ENCODE measurements at regions not wholly inside any gene's neighbourhood (a gene's known extent, or its start where the extent isn't known, plus 50 kb on each side); places are given as distances from the start of the nearest gene placed in this dataset.

DNA sequence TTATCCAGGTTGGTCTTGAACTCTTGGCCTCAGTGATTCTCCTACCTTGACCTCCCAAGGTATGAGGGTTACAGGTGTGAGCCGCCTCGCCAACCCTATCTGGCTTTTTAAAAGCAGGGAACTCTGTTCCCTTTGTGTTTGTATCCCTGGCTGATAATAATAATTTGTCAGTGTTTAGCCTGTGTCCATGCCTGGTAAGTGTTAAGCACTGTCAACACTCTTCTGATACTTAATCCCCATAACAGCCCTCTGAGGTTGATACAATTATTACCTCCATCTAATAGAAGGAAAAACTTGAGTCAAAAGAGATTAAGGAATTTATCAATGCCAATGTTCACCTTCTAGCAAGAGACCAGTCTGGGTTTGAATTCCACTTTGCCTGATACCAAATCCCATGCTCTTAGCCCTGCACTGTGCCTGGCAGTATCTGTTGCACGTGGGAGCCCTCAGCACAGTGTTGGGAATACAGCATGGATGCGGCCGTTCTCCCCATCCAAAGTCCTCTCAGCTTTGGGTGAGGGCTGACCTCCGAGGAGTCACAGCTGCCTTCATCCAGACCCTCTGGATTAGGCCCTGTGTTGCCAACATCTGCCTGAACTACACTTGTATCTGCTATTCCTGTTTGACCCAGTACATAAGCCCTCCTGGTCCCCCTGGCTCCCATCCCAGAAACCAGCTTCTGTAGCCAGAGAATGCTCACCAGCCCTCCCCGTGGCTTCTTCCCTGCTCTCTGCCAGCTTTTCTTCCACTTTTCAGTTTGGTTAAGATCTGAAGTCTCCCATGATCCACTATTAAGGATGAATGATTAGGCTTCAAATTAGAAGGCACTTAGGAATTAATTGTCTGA lies 335.6 kb upstream of the ASIC2 start (continued):
- TF ChIP-seq ZNF749 (CRISPR knock-in tag; IDR thresholded peaks at IDR 0.05; ENCODE audit: borderline replicate concordance) (no peak), ZNF644 (CRISPR knock-in tag; IDR thresholded peaks at IDR 0.05; ENCODE audit: low read depth) (no peak), HHEX (CRISPR knock-in tag; IDR thresholded peaks at IDR 0.05) (no peak), XBP1 (CRISPR knock-in tag; IDR thresholded peaks at IDR 0.05) (no peak), ELF1 (CRISPR knock-in tag; IDR thresholded peaks at IDR 0.05) (no peak)
- TF ChIP-seq, protein P1, sequence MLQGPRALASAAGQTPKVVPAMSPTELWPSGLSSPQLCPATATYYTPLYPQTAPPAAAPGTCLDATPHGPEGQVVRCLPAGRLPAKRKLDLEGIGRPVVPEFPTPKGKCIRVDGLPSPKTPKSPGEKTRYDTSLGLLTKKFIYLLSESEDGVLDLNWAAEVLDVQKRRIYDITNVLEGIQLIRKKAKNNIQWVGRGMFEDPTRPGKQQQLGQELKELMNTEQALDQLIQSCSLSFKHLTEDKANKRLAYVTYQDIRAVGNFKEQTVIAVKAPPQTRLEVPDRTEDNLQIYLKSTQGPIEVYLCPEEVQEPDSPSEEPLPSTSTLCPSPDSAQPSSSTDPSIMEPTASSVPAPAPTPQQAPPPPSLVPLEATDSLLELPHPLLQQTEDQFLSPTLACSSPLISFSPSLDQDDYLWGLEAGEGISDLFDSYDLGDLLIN (CRISPR knock-in tag; IDR thresholded peaks at IDR 0.05; ENCODE audit: borderline replicate concordance) = no peak

DNA sequence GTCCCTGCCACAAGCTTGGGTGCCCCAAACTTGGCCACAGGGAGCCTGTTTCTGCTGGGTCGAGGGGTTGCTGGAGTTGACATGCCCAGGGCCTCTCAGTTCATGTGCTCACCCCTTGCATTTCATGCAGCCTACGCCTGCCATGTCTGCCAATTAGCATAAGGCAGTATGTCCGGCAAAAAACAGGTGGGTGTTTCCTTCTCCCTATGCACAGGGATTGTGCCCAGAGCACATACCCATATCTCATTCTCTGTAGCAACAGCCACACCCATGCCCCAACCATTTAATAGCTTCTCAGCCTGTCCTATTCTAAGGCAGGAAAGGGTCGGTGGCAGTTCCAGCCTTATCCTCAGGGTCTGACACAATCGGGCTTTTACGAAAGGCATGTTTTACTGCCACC lies 340.4 kb upstream of the ASIC2 start:
- H3K4me2 ChIP-seq (ENCODE audit: low read depth, low read length) = no peak overlapping the region
- no peak overlapping the region for H3K27ac ChIP-seq (ENCODE audit: extremely low read length, insufficient read depth, low read length)
- ATAC-seq (no peak), DNase-seq (ENCODE audit: low spot score) (no peak), FAIRE-seq (no peak)
- peaks cover 7% of the 10 kb centered on the region for H3K9me3 ChIP-seq (ENCODE audit: low read length)
- intact Hi-C loops (cut with micrococcal nuclease; ENCODE audit: unreplicated experiment) = no loop called here
- ChIA-PET POLR2A (no interaction called here), CTCF (ENCODE audit: low intra/inter-chr PET ratio, low total read pairs) (no interaction called here)
- TF ChIP-seq ZNF598 (CRISPR knock-in tag; IDR thresholded peaks at IDR 0.05; ENCODE audit: borderline replicate concordance) (no peak), DNMT1 (CRISPR knock-in tag; IDR thresholded peaks at IDR 0.05) (no peak)
- no peak overlapping the region for H2AFZ ChIP-seq (ENCODE audit: low read length)
- no peaks in the 10 kb centered on the region for H4K20me1 ChIP-seq (ENCODE audit: insufficient read depth, low read length)
- no peak overlapping the region for H3K9ac ChIP-seq (ENCODE audit: insufficient read depth, low read depth, low read length)
- WGBS (ENCODE audit: low lambda C conversion rate) = 27% methylated on average over 4 of the region's 6 CpGs
- no TSS peak for BruUV-seq (replicated peaks)
- no peaks in the 10 kb centered on the region for H3K4me1 ChIP-seq (ENCODE audit: insufficient read depth, low read length)
- in situ Hi-C loops (cut with HindIII; ENCODE audit: extremely low pct_ligation_motif_present, low pct_unique_long_range_greater_than_20kb) = no loop called here
- H3K4me3 ChIP-seq (replicated peaks in 1 of 3; ENCODE audit: insufficient read depth in 1 of 3, low read depth in 2 of 3, low read length in 3 of 3) = no peak overlapping the region
- H3K36me3 ChIP-seq (replicated peaks in 1 of 2; ENCODE audit: control insufficient read depth in 1 of 2, insufficient read depth in 2 of 2, low read length in 2 of 2) = no peaks in the 10 kb centered on the region
- no peaks in the 10 kb centered on the region for H3K79me2 ChIP-seq (ENCODE audit: insufficient read depth, low read length)
- H3K27me3 ChIP-seq (ENCODE audit: control insufficient read depth in 1 of 2, insufficient read depth in 2 of 2, low read length in 2 of 2) = no peaks in the 10 kb centered on the region

All from HepG2 (cell line).